Psoas muscle (tissue), 7 donors: ENCODE measurements at regions not wholly inside any gene's neighbourhood (a gene's known extent, or its start where the extent isn't known, plus 50 kb on each side); places are given as distances from the start of the nearest gene placed in this dataset.

Source experiments
- ATAC-seq, 4 donors: fragments of 200-7000 bp; cut with Tn5 transposase; one replicate each; pipeline ENCODE4 v1.9.1; 2020; ENCODE audit warnings: moderate library complexity in 3 of 4, mild to moderate bottlenecking in 2 of 4
- DNase-seq, 2 donors: peaks; one replicate each; pipeline ENCODE4 v3.0.0-alpha.2; 2020
- H3K27ac ChIP-seq: fragments of 200-600 bp; one replicate; pipeline ENCODE4 v1.8.0; 2022
- H3K27me3 ChIP-seq, 3 donors: fragments of 200-600 bp in 1 of 3; one replicate each; pipeline versions ENCODE4 v1.6.1 to v1.8.0; 2013 to 2022; ENCODE audit warnings: low read length in 2 of 3, mild to moderate bottlenecking in 2 of 3, moderate library complexity in 1 of 3; ENCODE audit not compliant: insufficient read depth in 3 of 3
- H3K36me3 ChIP-seq, 2 donors: fragments of 200-600 bp in 1 of 2; one replicate each; pipeline versions ENCODE4 v1.6.1 to v1.8.0; 2013 to 2022; ENCODE audit warnings: low read depth in 1 of 2, mild to moderate bottlenecking in 1 of 2, moderate library complexity in 1 of 2; ENCODE audit not compliant: insufficient read depth in 1 of 2
- H3K4me1 ChIP-seq: fragments of 200-600 bp; one replicate; pipeline ENCODE4 v1.8.0; 2022
- H3K4me3 ChIP-seq: fragments of 200-600 bp; one replicate; pipeline ENCODE4 v1.8.0; 2022; ENCODE audit warnings: mild to moderate bottlenecking
- H3K9me3 ChIP-seq: fragments of 200-600 bp; one replicate; pipeline ENCODE4 v1.8.0; 2022
- CTCF ChIP-seq: fragments of 200-600 bp; IDR thresholded peaks from one replicate; pipeline ENCODE4 v1.8.0; 2022; ENCODE audit warnings: antibody characterized with exemption
- WGBS, 3 donors: extraction: QIAGEN DNeasy Blood & Tissue Kit; methylation state at CpG; one replicate each; pipeline versions ENCODE4 v1.1.6 to v1.1.7; 2013; 5-methylcytosine and 5-hydroxymethylcytosine counted together
- intact Hi-C, 2 donors: fragments of 100-400 bp; cut with DNase I; formaldehyde crosslinking; loops; one replicate each; pipeline versions ENCODE4 v1.11.0 to v1.14.2; 2022
- donor health status: healthy with polysubstance abuse.
- donor health status: DM: no; HTN: no; CAD: no; lungs with moderate emphysema.
- donor health status: Bipolar disorder and iron deficiency.
- donor health status: healthy.
- donor health status: DM: yes; HTN: yes; CAD: no.
- donor health status: DM: no; HTN: no; CAD: no.
- donor health status: DM: yes; HTN: yes; CAD: no.

- WGBS, 3 donors = 85 to 86% (median 86%) methylated on average over 1 of the region's 1 CpG
- H3K27me3 ChIP-seq = no peaks in the 10 kb centered on the region
- intact Hi-C loops = no loop called here
- H3K4me1 ChIP-seq = no peaks in the 10 kb centered on the region
- H3K27ac ChIP-seq = no peak overlapping the region
- no peaks in the 10 kb centered on the region for H3K36me3 ChIP-seq
- no peak for TF ChIP-seq CTCF
- H3K9me3 ChIP-seq = no peaks in the 10 kb centered on the region
- ATAC-seq = no peak
- no peak overlapping the region for H3K4me3 ChIP-seq
- DNase-seq = no peak
These were observed 50.8 kb upstream of the GADL1 start for GRCh38 chr3:30945291-30945690.

GRCh38 chr3:30948426-30948825 is 54.0 kb upstream of the GADL1 start:
- no peaks in the 10 kb centered on the region for H3K4me1 ChIP-seq
- no peak for TF ChIP-seq CTCF
- H3K4me3 ChIP-seq = no peak overlapping the region
- H3K27me3 ChIP-seq = no peaks in the 10 kb centered on the region
- 74 to 94% (median 76%) methylated on average over 1 of the region's 1 CpG for WGBS, 3 donors
- intact Hi-C loops = no loop called here
- H3K27ac ChIP-seq = no peak overlapping the region
- H3K9me3 ChIP-seq = no peaks in the 10 kb centered on the region
- no peak for ATAC-seq
- DNase-seq = no peak
- H3K36me3 ChIP-seq = no peaks in the 10 kb centered on the region

GRCh38 chr3:30951826-30952225 is 57.4 kb upstream of the GADL1 start:
- DNase-seq = no peak
- 72 to 89% (median 74%) methylated on average over 2 of the region's 2 CpGs for WGBS, 3 donors
- Histone ChIP-seq H3K4me1 (no peaks in the 10 kb centered on the region), H3K9me3 (no peaks in the 10 kb centered on the region), H3K27me3 (no peaks in the 10 kb centered on the region), H3K4me3 (no peak overlapping the region), H3K36me3 (no peaks in the 10 kb centered on the region), H3K27ac (no peak overlapping the region)
- ATAC-seq = no peak
- intact Hi-C loops = no loop called here
- TF ChIP-seq CTCF = no peak

GRCh38 chr3:30952786-30953185 is 58.3 kb upstream of the GADL1 start:
- no peaks in the 10 kb centered on the region for H3K36me3 ChIP-seq
- TF ChIP-seq CTCF = no peak
- no peak overlapping the region for H3K27ac ChIP-seq
- DNase-seq = no peak
- no peak for ATAC-seq
- H3K9me3 ChIP-seq = no peaks in the 10 kb centered on the region
- 71 to 89% (median 73%) methylated on average over 3 of the region's 3 CpGs for WGBS, 3 donors
- no peaks in the 10 kb centered on the region for H3K27me3 ChIP-seq
- no peaks in the 10 kb centered on the region for H3K4me1 ChIP-seq
- no peak overlapping the region for H3K4me3 ChIP-seq
- intact Hi-C loops = no loop called here

GRCh38 chr3:30954426-30954825 is 60.0 kb upstream of the GADL1 start:
- 42 to 55% (median 47%) methylated on average over 1 of the region's 1 CpG for WGBS, 3 donors
- no peak for ATAC-seq
- H3K27me3 ChIP-seq = no peaks in the 10 kb centered on the region
- no peaks in the 10 kb centered on the region for H3K4me1 ChIP-seq
- no peaks in the 10 kb centered on the region for H3K9me3 ChIP-seq
- no peaks in the 10 kb centered on the region for H3K36me3 ChIP-seq
- no peak for TF ChIP-seq CTCF
- no peak overlapping the region for H3K4me3 ChIP-seq
- no peak for DNase-seq
- intact Hi-C loops = no loop called here
- H3K27ac ChIP-seq = no peak overlapping the region
